Brain pericyte (primary cell): ENCODE measurements at regions not wholly inside any gene's neighbourhood (a gene's known extent, or its start where the extent isn't known, plus 50 kb on each side); places are given as distances from the start of the nearest gene placed in this dataset.

Experiments used
- DNase-seq: peaks from one replicate; pipeline ENCODE4 v3.0.0-alpha.2; 2012; ENCODE audit warnings: low read depth, low spot score

DNA sequence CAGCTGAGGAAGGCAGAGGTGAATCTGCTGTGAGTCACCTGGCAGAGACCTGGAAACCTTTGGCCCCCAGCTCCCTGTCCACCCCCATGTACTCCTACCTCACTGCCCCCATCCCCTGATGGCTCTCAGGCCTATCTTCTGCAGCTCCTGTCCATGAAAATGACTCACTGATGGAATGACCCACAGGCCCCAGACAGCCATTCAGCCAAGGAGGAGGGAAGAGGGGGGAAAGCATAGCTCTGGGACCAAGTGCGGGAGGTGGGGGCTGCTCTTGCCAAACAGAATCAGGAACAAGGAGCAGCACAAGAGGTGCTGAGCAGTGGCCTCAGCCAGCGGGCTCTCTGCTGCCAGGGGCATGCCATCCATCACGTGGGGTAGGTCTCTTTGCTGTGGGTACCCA lies 111.4 kb upstream of the C1QTNF9B start:
- DNase-seq, result no peak

- no peak for DNase-seq
Measured at GRCh38 chr13:24011266-24011665, 114.0 kb upstream of the C1QTNF9B start.

DNA sequence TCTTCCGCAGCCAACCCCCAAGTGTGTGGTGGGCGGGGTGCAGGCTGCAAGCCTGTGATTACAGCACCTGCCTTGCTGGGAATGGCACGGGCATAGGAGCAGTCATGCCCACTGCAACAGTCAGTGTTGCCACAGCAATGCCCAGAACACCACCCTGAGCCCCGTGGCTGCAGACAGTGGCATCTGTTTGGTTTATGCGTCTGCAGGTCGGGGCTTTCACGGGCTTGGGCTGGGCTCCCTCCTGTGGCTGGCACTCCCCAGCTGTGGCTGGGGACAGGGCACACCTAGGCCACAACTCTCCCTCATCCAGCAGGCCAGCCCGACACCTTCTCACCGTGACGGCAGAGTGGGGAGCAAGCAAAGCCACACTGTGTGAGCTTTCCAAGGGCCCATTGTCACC lies 115.3 kb upstream of the C1QTNF9B start:
- DNase-seq, result no peak

- no peak for DNase-seq
Measured at GRCh38 chr13:24013189-24013588, 115.9 kb upstream of the C1QTNF9B start.

GRCh38 chr13:24016046-24016445 lies 118.7 kb upstream of the C1QTNF9B start:
- DNase-seq, result no peak

DNA sequence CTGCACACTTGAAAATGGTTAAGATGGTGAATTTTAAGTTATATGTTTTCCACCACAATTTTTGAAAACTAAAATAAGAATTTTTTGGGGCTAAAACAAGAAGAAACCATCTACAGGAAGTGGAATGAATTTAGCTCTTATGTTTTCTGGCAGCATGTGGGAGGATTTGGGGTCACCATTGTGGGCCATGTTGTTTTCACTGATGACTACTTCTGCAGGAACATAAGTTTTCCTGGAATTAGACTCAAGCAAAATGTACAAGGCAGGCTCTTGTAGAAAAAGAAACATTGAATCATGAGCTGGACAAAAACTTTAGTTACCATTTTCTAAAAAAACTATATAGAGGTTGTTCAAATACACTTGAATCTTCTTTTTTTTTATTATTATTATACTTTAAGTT lies 125.3 kb upstream of the C1QTNF9B start:
- no peak for DNase-seq

GRCh38 chr13:24023073-24023472 lies 125.8 kb upstream of the C1QTNF9B start:
- DNase-seq, result no peak

DNA sequence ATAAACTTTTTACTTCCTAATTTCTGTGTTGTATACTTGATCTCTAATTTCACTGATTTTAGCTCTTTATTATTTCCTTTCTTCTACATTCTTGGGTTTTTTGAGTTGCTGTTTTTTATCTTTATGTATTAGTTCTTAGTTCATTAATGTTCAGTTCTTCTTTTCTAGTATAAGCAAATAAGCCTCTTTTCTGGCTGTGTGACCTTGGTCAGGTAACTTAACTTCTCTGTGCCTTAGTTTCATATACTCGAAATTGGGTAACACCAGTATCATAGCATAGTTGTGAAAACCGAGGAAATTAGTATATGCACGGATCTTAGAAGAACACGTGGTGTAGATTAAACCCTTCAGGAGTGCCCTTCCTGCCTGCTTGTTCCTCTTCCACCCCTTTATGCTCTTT lies 130.2 kb upstream of the C1QTNF9B start:
- no peak for DNase-seq

- DNase-seq, result no peak
Measured at GRCh38 chr13:24032252-24032651, 128.3 kb upstream of the SPATA13 start.

GRCh38 chr13:24032674-24033073 lies 127.8 kb upstream of the SPATA13 start:
- DNase-seq, result no peak

DNA sequence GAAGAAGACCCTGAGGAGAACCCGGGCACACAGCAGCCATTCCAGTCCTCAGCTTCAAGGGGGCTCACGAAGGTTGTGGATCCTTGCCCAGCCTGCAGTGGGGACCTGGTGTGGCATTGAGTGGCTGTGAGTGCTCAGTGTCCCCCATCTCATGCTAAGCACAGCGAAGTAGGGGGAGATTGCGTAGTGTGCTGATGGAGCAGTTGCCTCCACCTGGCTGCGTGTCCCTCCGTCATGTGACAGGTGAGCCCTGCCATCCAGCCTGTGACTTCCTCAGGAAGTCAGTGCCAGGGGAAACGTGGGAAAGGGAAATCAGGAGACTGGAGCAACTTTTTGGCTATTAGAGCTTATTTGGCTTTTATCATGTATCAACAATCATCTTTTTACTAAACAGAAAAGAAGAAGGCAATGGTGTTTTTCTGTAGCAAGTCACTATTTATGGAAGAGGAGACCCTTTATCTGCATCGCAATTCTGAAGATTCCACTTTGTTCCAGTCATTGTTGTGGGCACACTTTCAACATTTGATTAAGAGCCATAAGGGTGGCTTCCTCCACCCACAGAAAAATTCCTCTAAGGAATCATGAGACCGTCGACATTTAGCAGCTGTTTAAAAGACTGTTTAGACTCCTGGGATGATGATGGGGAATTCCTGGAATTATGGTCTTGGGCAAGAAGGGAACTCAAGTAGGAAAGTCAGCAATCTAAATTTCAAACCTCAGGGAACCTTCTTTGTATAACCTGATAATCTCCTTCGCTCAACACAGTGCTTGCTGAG lies 126.8 kb upstream of the SPATA13 start:
- DNase-seq, result no peak

GRCh38 chr13:24035411-24035810 lies 125.1 kb upstream of the SPATA13 start:
- DNase-seq, result no peak

DNA sequence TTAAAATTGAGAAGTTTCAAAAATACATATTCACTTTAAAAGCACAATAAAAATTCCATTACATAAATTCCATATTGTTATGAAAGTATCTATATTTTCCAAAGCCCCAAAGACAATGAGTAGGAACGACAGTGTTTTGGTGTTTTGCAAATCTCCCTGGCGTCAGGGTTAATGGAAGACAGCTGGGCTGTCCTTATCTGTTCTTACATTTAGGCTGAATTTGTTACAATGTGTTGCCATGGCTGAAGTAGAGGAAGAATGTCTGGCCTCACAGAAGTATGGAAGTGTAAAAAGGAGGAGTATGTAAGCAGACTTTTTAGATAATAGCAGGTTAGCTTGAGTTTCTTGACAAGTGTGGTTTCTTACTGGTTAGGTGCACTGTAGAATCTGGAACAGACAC lies 124.4 kb upstream of the SPATA13 start:
- DNase-seq, result no peak

DNA sequence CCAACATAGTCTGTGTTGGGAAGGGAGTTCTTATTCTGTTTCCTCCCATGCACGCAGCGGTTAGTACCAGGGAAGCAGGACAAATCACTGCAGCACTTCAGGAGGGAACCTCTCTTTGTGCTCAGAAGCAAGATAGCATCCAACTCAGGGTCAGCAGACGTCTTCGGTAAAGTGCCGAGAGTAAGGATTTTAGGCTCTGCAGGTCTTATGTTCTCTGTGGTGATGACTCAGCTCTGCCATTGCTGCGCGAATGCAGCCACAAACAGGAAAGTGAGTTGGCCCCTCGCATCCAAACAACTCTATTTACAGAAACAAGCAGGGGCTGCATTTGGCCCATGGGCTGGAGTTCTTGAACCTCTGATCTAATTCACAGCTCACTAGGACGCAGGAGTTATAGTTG lies 122.1 kb upstream of the SPATA13 start:
- DNase-seq, result no peak

GRCh38 chr13:24038841-24039330 lies 121.6 kb upstream of the SPATA13 start:
- DNase-seq, result no peak

GRCh38 chr13:24039621-24040475 lies 120.7 kb upstream of the SPATA13 start:
- DNase-seq, result no peak

DNA sequence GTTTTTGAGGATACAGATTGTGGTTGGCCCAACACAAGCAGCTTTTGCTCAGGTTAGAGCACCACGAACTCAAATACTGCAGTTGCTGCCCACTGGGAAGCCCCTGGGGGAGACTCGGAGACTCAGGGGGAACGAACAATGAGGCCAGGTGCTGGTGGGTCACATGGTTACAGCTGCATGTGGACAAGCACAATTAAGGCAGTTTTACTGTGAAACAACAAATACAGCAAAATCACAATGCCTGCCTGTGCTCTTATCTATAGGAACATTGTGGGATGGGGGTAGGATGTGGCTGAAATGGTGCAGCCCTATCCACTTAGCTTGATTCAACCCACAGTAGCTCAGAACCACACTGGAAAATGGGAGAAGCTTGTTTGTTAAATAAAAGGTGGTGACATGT lies 119.7 kb upstream of the SPATA13 start:
- DNase-seq, result no peak

- DNase-seq, result no peak
Measured at GRCh38 chr13:24041651-24042225, 118.8 kb upstream of the SPATA13 start.

DNA sequence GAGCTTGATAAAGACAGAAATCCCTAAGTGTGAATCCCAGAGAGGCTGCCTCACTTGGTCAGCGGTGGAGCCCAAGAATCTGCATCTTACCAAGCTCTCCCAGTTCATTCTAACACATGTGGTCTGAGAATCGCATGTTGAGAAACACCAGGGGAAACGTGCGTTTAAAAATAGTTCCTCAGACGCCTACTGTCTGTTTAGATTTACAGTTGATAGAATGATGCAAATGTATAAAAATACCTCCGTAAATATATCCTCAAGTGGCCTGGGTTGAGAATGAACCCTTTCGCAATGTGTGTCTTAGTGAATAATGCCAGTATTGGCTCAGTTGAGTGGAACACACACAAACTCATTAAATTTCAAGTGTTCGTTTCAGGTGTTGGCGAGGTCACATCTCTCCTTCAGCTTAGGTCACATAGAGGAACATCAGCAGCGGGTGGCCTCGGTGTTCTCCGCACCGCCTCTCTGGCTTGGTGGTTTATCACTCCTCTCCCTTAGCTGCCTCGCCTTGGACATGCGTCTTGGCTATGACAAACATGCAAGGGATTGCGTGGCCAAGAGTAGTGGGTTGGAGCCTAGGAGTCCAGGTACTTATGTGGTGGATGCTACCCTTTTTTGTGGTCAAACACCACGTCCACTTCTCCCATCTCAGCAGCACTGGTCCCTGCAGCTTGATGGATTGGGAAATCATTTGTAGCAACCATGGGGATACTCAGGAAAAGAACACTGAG lies 117.6 kb upstream of the SPATA13 start:
- DNase-seq, result no peak

DNA sequence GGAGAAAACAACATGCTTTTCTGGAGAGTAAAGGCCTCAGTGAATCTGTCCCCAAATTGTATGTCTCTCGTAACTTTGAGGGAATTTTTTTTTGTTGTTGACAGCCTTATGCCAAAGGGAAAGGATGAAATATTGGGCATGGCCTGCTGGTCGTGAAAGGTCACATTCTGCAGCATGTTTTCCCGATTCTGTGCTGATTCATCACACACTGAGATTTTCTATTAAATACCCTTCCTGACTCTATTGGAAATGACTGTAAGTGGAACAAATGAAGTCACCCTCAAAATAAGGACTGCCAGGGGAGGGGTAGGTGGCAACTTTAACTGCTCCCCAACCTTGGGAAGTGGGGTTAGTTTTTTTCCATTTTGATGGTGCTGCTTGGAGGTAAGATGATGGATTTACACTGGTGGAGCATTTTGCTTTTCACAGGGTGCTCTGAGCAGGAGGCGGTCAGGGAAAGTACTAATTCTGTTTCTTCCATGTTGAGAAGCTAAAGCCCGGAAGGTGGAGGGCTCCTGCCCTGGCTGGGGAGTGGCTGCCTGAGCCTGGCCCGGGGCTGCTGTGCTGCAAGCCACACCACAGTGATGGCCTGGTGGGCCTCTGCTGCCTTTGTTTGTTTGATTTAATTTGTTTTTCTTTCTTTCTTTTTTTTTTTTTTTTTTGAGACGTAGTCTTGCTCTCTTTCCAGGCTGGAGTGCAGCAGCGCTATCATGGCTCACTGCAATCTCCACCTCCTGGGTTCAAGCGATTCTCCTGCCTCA lies 116.8 kb upstream of the SPATA13 start:
- no peak for DNase-seq

- no peak for DNase-seq
Measured at GRCh38 chr13:24045597-24045996, 114.9 kb upstream of the SPATA13 start.
